H1 (cell line): ENCODE measurements at regions not wholly inside any gene's neighbourhood (a gene's known extent, or its start where the extent isn't known, plus 50 kb on each side); places are given as distances from the start of the nearest gene placed in this dataset.

Experiments used
- CHD7 ChIP-seq: fragments of 300-600 bp; sonication (generic); IDR thresholded peaks from 2 replicates; pipeline ENCODE4 v1.7.1; 2012; ENCODE audit warnings: low read length, moderate library complexity, mild to moderate bottlenecking, inconsistent platforms; ENCODE audit not compliant: insufficient replicate concordance

- TF ChIP-seq CHD7 = no peak
Observed at GRCh38 chr5:160506006-160507004, 84.7 kb downstream of the PTTG1 start (continued).
